Peyer's patch (tissue), 4 donors: ENCODE measurements at regions not wholly inside any gene's neighbourhood (a gene's known extent, or its start where the extent isn't known, plus 50 kb on each side); places are given as distances from the start of the nearest gene placed in this dataset.

Experiments used
- DNase-seq, 3 donors: peaks; one replicate each; pipeline ENCODE4 v3.0.0-alpha.2; 2017 to 2019
- H3K27ac ChIP-seq, 4 donors: fragments of 200-600 bp; sonication (generic); one replicate each; pipeline ENCODE4 v1.5.1; 2016 to 2019
- H3K27me3 ChIP-seq, 2 donors: fragments of 200-600 bp; sonication (generic); one replicate each; pipeline ENCODE4 v1.5.1; 2019
- H3K36me3 ChIP-seq, 3 donors: fragments of 200-600 bp; sonication (generic); one replicate each; pipeline ENCODE4 v1.5.1; 2016 to 2019
- H3K4me1 ChIP-seq, 4 donors: fragments of 200-600 bp; sonication (generic); one replicate each; pipeline ENCODE4 v1.5.1; 2016 to 2019
- H3K4me3 ChIP-seq, 4 donors: fragments of 200-600 bp; sonication (generic); 1 replicate in 3 of 4; 2 replicates in 1 of 4; pipeline ENCODE4 v1.5.1; 2016 to 2019; ENCODE audit warnings: mild to moderate bottlenecking in 1 of 4
- H3K9me3 ChIP-seq, 4 donors: fragments of 200-600 bp; sonication (generic); one replicate each; pipeline ENCODE4 v1.5.1; 2016 to 2019; ENCODE audit warnings: mild to moderate bottlenecking in 1 of 4
- CTCF ChIP-seq, 6 experiments: fragments of 450-650 bp in 4 of 6; fragments of 200-600 bp in 2 of 6; sonication (generic) in 1 of 6; IDR thresholded peaks; one replicate each; pipeline ENCODE4 v1.5.1; 2017 to 2019; ENCODE audit warnings: antibody characterized with exemption in 6 of 6, mild to moderate bottlenecking in 3 of 6, moderate library complexity in 1 of 6
- POLR2A ChIP-seq, 2 donors: fragments of 450-650 bp; IDR thresholded peaks; one replicate each; pipeline ENCODE4 v1.5.1; 2017; ENCODE audit warnings: antibody characterized with exemption in 2 of 2, mild to moderate bottlenecking in 2 of 2, moderate library complexity in 2 of 2

- H3K27ac ChIP-seq = no peak overlapping the region
- no peaks in the 10 kb centered on the region for H3K9me3 ChIP-seq
- no peaks in the 10 kb centered on the region for H3K4me1 ChIP-seq
- H3K27me3 ChIP-seq = no peaks in the 10 kb centered on the region
- TF ChIP-seq POLR2A (IDR thresholded peaks at IDR 0.05) = no peak
- no peak for TF ChIP-seq CTCF (IDR thresholded peaks at IDR 0.05)
- H3K4me3 ChIP-seq = no peak overlapping the region
- no peak for DNase-seq
- no peaks in the 10 kb centered on the region for H3K36me3 ChIP-seq
These were observed 194.1 kb upstream of the KBTBD8 start for GRCh38 chr3:66803721-66804695.

- no peaks in the 10 kb centered on the region for H3K36me3 ChIP-seq
- H3K4me3 ChIP-seq = no peak overlapping the region
- H3K27me3 ChIP-seq = no peaks in the 10 kb centered on the region
- H3K9me3 ChIP-seq = no peaks in the 10 kb centered on the region
- no peaks in the 10 kb centered on the region for H3K4me1 ChIP-seq
- TF ChIP-seq POLR2A (IDR thresholded peaks at IDR 0.05) (no peak), CTCF (IDR thresholded peaks at IDR 0.05) (no peak)
- H3K27ac ChIP-seq = peak overlapping the region in 1 of 4 donors; percentile 45
- DNase-seq = no peak
These were observed 189.1 kb upstream of the KBTBD8 start for GRCh38 chr3:66808891-66809594.

- H3K4me3 ChIP-seq = no peak overlapping the region
- H3K27ac ChIP-seq = peak overlapping the region in 2 of 4 donors; percentile 10 to 45
- H3K27me3 ChIP-seq = no peaks in the 10 kb centered on the region
- DNase-seq = no peak
- no peaks in the 10 kb centered on the region for H3K9me3 ChIP-seq
- TF ChIP-seq POLR2A (IDR thresholded peaks at IDR 0.05) (no peak), CTCF (IDR thresholded peaks at IDR 0.05) (no peak)
- H3K4me1 ChIP-seq = no peaks in the 10 kb centered on the region
- no peaks in the 10 kb centered on the region for H3K36me3 ChIP-seq
These were observed 188.5 kb upstream of the KBTBD8 start for GRCh38 chr3:66809595-66809958.

GRCh38 chr3:66812136-66812535 is 186.0 kb upstream of the KBTBD8 start:
- H3K27ac ChIP-seq = no peak overlapping the region
- TF ChIP-seq CTCF (IDR thresholded peaks at IDR 0.05) = no peak
- no peak for TF ChIP-seq POLR2A (IDR thresholded peaks at IDR 0.05)

GRCh38 chr3:66812741-66813140 is 185.4 kb upstream of the KBTBD8 start:
- Histone ChIP-seq H3K4me1 (no peaks in the 10 kb centered on the region), H3K27me3 (no peaks in the 10 kb centered on the region), H3K36me3 (no peaks in the 10 kb centered on the region), H3K4me3 (no peak overlapping the region), H3K27ac (no peak overlapping the region), H3K9me3 (no peaks in the 10 kb centered on the region)
- TF ChIP-seq CTCF (IDR thresholded peaks at IDR 0.05) (no peak), POLR2A (IDR thresholded peaks at IDR 0.05) (no peak)
- no peak for DNase-seq

More at GRCh38 chr3:66812136-66812535, 186.0 kb upstream of the KBTBD8 start:
- Histone ChIP-seq H3K36me3 (no peaks in the 10 kb centered on the region), H3K4me1 (no peaks in the 10 kb centered on the region), H3K27me3 (no peaks in the 10 kb centered on the region), H3K9me3 (no peaks in the 10 kb centered on the region), H3K4me3 (no peak overlapping the region)
- no peak for DNase-seq
